Muscle layer of duodenum (tissue), 2 donors: ENCODE measurements at regions not wholly inside any gene's neighbourhood (a gene's known extent, or its start where the extent isn't known, plus 50 kb on each side); places are given as distances from the start of the nearest gene placed in this dataset.

Experiments used
- H3K27ac ChIP-seq: one replicate; pipeline ENCODE4 v1.7.0; 2013; ENCODE audit warnings: mild to moderate bottlenecking, low read length
- H3K27me3 ChIP-seq: one replicate; pipeline ENCODE4 v1.7.0; 2013; ENCODE audit warnings: low read depth, mild to moderate bottlenecking, control low read depth, low read length
- H3K36me3 ChIP-seq, 2 donors: one replicate each; pipeline ENCODE4 v1.7.0; 2013; ENCODE audit warnings: low read length in 2 of 2, control low read depth in 1 of 2, mild to moderate bottlenecking in 1 of 2; ENCODE audit not compliant: insufficient read depth in 2 of 2, control insufficient read depth in 1 of 2
- H3K4me1 ChIP-seq, 2 donors: one replicate each; pipeline ENCODE4 v1.7.0; 2013; ENCODE audit warnings: low read length in 2 of 2, mild to moderate bottlenecking in 2 of 2, control low read depth in 1 of 2, moderate library complexity in 1 of 2; ENCODE audit not compliant: insufficient read depth in 2 of 2, control insufficient read depth in 1 of 2
- H3K4me3 ChIP-seq, 2 donors: one replicate each; pipeline ENCODE4 v1.7.0; 2013; ENCODE audit warnings: low read length in 2 of 2, low read depth in 1 of 2, mild to moderate bottlenecking in 1 of 2
- H3K9me3 ChIP-seq, 2 donors: one replicate each; pipeline ENCODE4 v1.7.0; 2013; ENCODE audit warnings: low read length in 2 of 2, control low read depth in 1 of 2, mild to moderate bottlenecking in 1 of 2; ENCODE audit not compliant: control insufficient read depth in 1 of 2
- donor health status: healthy.

DNA sequence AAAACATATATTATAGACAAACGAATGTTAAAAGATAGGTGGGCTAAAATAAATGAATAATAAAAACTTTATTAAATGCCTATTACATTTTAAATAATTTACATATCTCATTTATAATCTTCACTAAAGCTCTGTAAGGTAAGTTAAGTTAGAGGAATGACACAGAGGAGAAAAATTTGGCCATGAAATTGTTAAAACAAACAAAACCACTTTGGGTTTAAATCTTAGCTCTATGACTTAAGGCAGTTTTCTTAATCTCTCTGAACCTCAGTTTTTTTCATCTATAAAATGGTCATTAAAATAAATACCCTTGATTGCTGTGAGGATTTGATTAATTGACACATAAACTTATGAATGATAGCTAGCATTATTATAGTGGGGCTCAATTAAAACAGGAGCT lies 404.8 kb upstream of the ATP11B start:
- Histone ChIP-seq H3K4me3 (no peak overlapping the region), H3K27me3 (no peaks in the 10 kb centered on the region), H3K4me1 (no peaks in the 10 kb centered on the region), H3K36me3 (no peaks in the 10 kb centered on the region), H3K27ac (no peak overlapping the region), H3K9me3 (no peaks in the 10 kb centered on the region)

- Histone ChIP-seq H3K36me3 (no peaks in the 10 kb centered on the region), H3K27ac (no peak overlapping the region), H3K9me3 (no peaks in the 10 kb centered on the region), H3K4me3 (no peak overlapping the region), H3K4me1 (no peaks in the 10 kb centered on the region), H3K27me3 (no peaks in the 10 kb centered on the region)
These were observed 404.1 kb upstream of the ATP11B start for GRCh38 chr3:182389071-182389815.

GRCh38 chr3:182390421-182390820 lies 402.9 kb upstream of the ATP11B start:
- Histone ChIP-seq H3K27ac (no peak overlapping the region), H3K27me3 (no peaks in the 10 kb centered on the region), H3K4me1 (no peaks in the 10 kb centered on the region), H3K36me3 (no peaks in the 10 kb centered on the region), H3K9me3 (no peaks in the 10 kb centered on the region), H3K4me3 (no peak overlapping the region)

DNA sequence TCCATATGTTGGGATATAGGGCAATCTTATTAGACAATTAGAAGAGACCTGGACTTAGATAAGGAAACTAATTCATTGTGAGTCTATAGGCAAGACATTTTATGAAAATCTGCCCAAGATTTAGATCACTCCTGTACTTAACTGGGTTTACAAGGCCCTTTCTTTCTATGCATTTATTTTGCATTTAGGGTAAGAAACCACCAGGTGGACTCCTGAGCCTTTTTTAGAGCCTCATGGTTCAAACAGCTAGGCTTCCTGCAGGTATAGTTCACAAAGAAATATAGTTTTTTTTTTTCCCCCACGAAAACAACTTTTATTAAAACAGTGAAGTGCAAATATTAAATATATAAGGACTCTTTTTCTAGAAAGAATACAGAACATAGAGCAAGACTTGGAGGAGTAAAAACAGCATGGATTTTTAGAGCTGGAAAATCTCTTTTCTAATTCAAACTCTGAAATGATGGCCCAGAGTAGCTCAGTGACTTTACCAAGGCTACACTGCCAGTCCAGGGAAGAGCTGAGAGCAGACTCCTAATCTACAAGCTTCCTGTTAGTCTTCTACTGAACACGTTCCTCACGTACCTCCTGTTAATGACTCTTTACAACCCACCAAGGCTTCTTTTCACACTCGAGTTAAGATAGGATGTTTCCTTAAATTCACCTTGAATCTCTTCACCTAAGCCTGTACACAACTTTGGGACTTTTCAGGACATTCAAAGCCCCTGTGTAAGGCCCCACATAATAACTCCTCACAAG lies 400.9 kb upstream of the ATP11B start:
- Histone ChIP-seq H3K4me3 (no peak overlapping the region), H3K27me3 (no peaks in the 10 kb centered on the region), H3K4me1 (no peaks in the 10 kb centered on the region), H3K27ac (no peak overlapping the region), H3K9me3 (no peaks in the 10 kb centered on the region), H3K36me3 (no peaks in the 10 kb centered on the region)

- Histone ChIP-seq H3K36me3 (no peaks in the 10 kb centered on the region), H3K4me1 (no peaks in the 10 kb centered on the region)
These were observed 400.2 kb upstream of the ATP11B start for GRCh38 chr3:182393151-182393550.

GRCh38 chr3:182393830-182394367 lies 399.4 kb upstream of the ATP11B start:
- Histone ChIP-seq H3K9me3 (no peaks in the 10 kb centered on the region), H3K4me1 (no peaks in the 10 kb centered on the region), H3K36me3 (no peaks in the 10 kb centered on the region), H3K4me3 (no peak overlapping the region), H3K27me3 (no peaks in the 10 kb centered on the region), H3K27ac (no peak overlapping the region)

More at GRCh38 chr3:182393151-182393550, 400.2 kb upstream of the ATP11B start:
- Histone ChIP-seq H3K4me3 (no peak overlapping the region), H3K9me3 (no peaks in the 10 kb centered on the region), H3K27me3 (no peaks in the 10 kb centered on the region), H3K27ac (no peak overlapping the region)

DNA sequence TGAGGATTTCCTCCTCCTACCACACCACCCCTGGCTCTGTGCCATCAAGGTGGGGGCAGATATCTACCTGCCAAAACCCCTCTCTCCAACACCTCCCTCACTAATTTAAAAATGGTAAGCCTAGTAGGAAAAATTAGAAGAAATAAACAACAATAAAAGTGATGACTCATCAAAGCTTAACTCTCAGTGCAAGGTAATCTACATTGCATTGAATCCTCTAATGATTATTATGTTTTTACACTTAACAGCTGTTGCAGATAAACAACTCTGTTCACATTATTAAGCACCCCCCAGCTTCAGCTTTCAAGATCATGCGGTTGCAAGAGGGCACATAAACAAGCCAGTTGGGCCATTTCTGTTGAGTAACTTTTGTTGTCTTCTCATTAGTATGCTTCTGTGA lies 396.1 kb upstream of the ATP11B start:
- Histone ChIP-seq H3K27me3 (no peaks in the 10 kb centered on the region), H3K27ac (no peak overlapping the region), H3K4me3 (no peak overlapping the region), H3K9me3 (no peaks in the 10 kb centered on the region), H3K4me1 (no peaks in the 10 kb centered on the region), H3K36me3 (no peaks in the 10 kb centered on the region)

- Histone ChIP-seq H3K9me3 (no peaks in the 10 kb centered on the region), H3K27ac (no peak overlapping the region), H3K4me3 (no peak overlapping the region), H3K4me1 (no peaks in the 10 kb centered on the region), H3K36me3 (no peaks in the 10 kb centered on the region), H3K27me3 (no peaks in the 10 kb centered on the region)
These were observed 393.1 kb upstream of the ATP11B start for GRCh38 chr3:182399978-182400737.

DNA sequence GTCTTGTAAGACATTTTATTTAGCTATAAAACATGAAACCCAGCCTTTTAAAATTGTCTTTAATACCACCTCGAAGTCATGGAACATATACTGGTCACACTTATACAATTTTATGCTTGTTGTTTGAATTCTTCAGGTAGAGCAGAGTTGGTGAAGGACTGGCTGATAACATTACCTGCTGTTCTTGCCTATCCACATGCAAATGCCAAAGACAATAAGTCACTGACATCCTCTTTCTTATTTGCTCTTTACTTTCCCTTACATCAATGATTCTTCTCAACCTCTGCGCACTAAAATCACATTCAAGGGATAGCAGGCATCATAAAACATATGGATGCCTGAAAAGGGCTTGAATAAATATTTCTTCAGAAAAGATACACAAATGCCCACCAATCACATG lies 392.5 kb upstream of the ATP11B start:
- Histone ChIP-seq H3K4me1 (no peaks in the 10 kb centered on the region), H3K9me3 (no peaks in the 10 kb centered on the region), H3K27ac (no peak overlapping the region), H3K27me3 (no peaks in the 10 kb centered on the region), H3K36me3 (no peaks in the 10 kb centered on the region), H3K4me3 (no peak overlapping the region)

DNA sequence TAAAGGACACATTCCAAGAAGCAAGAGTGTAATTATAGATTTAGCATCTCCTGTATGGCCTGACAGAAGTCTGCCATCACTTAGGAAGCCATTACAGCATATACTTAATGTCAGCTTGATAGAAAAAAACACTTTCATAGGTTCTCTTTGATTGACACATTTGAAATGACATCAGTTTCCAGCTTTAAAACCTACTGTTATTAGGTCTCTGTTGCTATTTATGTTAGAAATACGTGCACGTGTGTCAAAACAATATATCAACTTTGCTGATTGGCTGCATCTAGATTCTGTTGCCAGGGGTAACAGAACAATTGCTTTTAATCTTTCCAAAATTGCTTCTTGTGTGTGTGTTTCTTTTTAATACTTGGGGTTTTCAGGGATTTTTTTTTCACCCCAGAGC lies 389.3 kb upstream of the ATP11B start:
- Histone ChIP-seq H3K27ac (no peak overlapping the region), H3K4me1 (no peaks in the 10 kb centered on the region)

GRCh38 chr3:182405759-182406158 lies 387.5 kb upstream of the ATP11B start:
- Histone ChIP-seq H3K9me3 (no peaks in the 10 kb centered on the region), H3K36me3 (no peaks in the 10 kb centered on the region), H3K4me3 (no peak overlapping the region), H3K27ac (no peak overlapping the region), H3K4me1 (no peaks in the 10 kb centered on the region), H3K27me3 (no peaks in the 10 kb centered on the region)

More for the DNA sequence above, 389.3 kb upstream of the ATP11B start:
- Histone ChIP-seq H3K36me3 (no peaks in the 10 kb centered on the region), H3K9me3 (no peaks in the 10 kb centered on the region), H3K4me3 (no peak overlapping the region), H3K27me3 (no peaks in the 10 kb centered on the region)
